ENCODE measurements at regions not wholly inside any gene's neighbourhood (a gene's known extent, or its start where the extent isn't known, plus 50 kb on each side); places are given as distances from the start of the nearest gene placed in this dataset.

DNA sequence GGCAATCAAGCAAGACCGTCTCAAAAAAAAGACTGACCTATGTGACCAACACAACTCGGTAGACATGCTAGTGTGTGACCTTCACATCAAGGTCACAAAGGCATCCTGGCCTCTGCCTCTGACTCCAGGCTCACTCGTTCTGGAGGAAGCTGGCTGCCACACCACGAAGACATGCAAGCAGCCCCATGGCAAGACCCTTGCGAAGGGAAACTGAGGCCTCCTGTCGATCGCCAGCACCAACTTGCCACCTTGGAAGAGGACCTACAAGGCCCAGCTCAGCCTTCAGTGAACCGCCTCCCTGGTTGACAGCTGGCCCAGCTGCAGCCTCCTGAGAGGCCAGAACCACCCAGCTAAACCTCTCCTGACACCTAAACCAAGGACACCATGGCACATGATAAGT is 79.3 kb upstream of the ASAP2 start:
- Histone ChIP-seq H3K36me3 (no peaks in the 10 kb centered on the region), H3K4me1 (no peaks in the 10 kb centered on the region), H3K27ac (no peak overlapping the region), H3K9me3 (no peaks in the 10 kb centered on the region), H3K27me3 (no peaks in the 10 kb centered on the region), H3K4me3 (no peak overlapping the region)
- TF ChIP-seq POLR2A (IDR thresholded peaks at IDR 0.05), result no peak
- TF ChIP-seq, protein P1, sequence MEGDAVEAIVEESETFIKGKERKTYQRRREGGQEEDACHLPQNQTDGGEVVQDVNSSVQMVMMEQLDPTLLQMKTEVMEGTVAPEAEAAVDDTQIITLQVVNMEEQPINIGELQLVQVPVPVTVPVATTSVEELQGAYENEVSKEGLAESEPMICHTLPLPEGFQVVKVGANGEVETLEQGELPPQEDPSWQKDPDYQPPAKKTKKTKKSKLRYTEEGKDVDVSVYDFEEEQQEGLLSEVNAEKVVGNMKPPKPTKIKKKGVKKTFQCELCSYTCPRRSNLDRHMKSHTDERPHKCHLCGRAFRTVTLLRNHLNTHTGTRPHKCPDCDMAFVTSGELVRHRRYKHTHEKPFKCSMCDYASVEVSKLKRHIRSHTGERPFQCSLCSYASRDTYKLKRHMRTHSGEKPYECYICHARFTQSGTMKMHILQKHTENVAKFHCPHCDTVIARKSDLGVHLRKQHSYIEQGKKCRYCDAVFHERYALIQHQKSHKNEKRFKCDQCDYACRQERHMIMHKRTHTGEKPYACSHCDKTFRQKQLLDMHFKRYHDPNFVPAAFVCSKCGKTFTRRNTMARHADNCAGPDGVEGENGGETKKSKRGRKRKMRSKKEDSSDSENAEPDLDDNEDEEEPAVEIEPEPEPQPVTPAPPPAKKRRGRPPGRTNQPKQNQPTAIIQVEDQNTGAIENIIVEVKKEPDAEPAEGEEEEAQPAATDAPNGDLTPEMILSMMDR (IDR thresholded peaks at IDR 0.05), result no peak
- DNase-seq, result no peak

DNA sequence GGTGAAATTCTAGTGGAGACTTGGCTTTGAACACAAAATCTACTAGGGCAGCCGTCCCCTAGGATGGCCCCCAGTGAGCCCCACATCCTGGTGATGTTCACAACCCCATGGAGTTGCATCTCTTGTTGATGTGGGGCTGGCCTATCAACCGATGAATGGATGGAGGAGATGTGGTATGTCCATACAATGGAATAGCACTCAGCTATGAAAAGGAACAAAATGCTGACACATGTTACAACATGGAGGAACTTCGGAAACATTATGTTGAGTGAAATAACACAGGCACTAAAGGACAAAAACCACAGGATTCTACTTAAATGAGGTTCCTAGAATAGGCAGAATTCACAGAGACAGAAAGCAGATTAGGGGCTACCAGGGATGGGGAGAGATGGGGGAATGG is 80.1 kb upstream of the ASAP2 start:
- no peak for TF ChIP-seq POLR2A (IDR thresholded peaks at IDR 0.05)
- TF ChIP-seq, protein P1 (IDR thresholded peaks at IDR 0.05), result no peak
- Histone ChIP-seq H3K9me3 (no peaks in the 10 kb centered on the region), H3K4me3 (no peak overlapping the region), H3K27me3 (no peaks in the 10 kb centered on the region), H3K4me1 (no peaks in the 10 kb centered on the region), H3K36me3 (no peaks in the 10 kb centered on the region), H3K27ac (no peak overlapping the region)
- DNase-seq, result no peak

DNA sequence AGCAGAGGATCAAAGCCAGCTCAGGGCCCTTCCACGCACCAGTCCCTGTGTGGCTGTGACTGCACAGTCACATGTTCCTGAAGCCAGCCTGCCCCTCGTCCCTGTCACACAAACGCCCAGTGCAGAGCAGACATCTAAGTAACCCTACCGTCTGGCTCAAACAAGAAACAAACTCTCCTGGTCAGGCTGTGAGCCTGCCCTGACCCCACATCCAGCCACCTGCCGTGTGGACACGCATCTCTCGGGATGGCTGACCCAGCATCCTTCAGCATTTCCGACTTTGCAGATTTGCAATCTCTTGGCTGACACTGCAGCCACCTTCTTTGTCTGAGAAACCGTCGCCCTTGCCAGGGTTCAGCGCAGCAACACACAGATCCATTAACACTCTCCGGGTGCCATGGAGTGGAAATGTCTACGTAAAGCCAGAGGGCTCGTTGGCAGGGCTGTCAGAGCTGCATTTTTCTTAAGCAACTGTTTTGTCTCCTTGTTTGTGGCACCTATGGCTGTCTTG is 82.3 kb upstream of the ASAP2 start:
- TF ChIP-seq, protein P1 (IDR thresholded peaks at IDR 0.05), result no peak
- no peaks in the 10 kb centered on the region for H3K27me3 ChIP-seq

DNA sequence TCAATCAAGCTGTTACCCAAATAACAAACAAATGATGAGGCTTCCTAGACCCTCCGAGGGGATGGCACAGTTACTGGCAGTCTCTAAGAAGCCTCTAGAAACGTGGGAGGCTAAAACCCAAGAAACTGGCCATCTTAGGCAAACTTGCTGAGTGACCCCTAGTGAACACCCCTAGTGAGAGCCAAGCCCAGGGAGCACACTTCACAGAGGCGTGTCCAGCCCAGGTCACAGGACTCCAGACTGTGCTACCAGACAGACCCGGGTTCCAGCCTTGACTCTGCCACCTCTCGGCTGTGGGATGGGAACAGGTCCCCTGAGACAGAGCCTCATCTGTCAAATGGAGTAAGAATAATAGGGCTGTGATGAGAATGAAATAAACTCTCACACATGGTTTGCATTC is 83.5 kb upstream of the ASAP2 start:
- Histone ChIP-seq H3K4me1 (no peaks in the 10 kb centered on the region), H3K36me3 (no peaks in the 10 kb centered on the region), H3K27me3 (no peaks in the 10 kb centered on the region), H3K27ac (no peak overlapping the region), H3K4me3 (no peak overlapping the region), H3K9me3 (no peaks in the 10 kb centered on the region)
- no peak for DNase-seq
- TF ChIP-seq, protein P1 (IDR thresholded peaks at IDR 0.05), result no peak
- TF ChIP-seq POLR2A (IDR thresholded peaks at IDR 0.05), result no peak

More for the DNA sequence above, 82.3 kb upstream of the ASAP2 start:
- no peaks in the 10 kb centered on the region for H3K9me3 ChIP-seq
- H3K36me3 ChIP-seq, result no peaks in the 10 kb centered on the region
- no peak overlapping the region for H3K27ac ChIP-seq
- DNase-seq, result no peak
- no peaks in the 10 kb centered on the region for H3K4me1 ChIP-seq
- H3K4me3 ChIP-seq, result no peak overlapping the region

DNA sequence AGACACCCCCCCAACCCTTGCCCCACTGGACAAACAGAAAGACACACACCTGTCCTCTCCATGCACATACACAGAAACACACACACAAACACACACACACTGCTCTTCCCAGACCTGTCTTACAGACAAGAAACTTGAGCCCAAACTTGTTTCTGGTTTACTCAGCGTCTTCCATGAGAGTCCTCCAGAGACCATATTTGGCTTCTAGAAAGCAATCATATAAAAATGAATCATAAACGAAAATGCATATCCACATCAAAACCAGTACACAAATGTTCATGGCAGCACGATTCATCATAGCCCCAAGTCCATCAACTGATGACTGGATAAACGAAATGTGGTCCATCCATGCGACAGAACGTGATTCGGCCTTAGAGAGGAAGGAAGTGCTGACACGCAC is 84.2 kb upstream of the ASAP2 start:
- Histone ChIP-seq H3K27me3 (no peaks in the 10 kb centered on the region), H3K4me3 (no peak overlapping the region), H3K27ac (no peak overlapping the region), H3K36me3 (no peaks in the 10 kb centered on the region), H3K9me3 (no peaks in the 10 kb centered on the region), H3K4me1 (no peaks in the 10 kb centered on the region)
- no peak for TF ChIP-seq POLR2A (IDR thresholded peaks at IDR 0.05)
- TF ChIP-seq, protein P1 (IDR thresholded peaks at IDR 0.05), result no peak
- DNase-seq, result no peak

DNA sequence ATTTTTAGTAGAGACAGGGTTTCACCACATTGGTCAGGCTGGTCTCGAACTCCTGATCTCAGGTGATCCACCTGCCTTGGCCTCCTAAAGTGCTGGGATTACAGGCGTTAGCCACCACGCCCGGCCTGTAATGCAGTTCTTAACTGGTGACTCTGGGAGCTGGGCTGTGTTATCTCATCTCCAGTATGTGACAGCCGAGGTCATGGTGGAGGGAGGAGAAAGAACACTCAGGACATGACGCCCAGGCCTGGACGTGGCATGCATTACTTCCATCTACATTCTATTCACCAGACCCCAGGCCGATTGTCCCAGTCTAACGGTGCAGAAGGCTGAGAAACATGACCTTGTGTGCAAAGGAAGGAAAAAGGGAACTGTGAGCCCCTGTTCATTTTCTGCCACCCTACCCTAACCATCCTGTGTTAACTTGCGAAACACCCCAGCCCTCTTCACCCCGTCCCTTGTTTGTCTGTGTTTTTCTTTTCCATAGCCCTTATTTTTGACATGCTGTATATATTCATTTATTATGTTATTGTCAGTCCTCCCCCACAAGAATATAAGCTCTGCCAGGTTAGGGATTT is 88.1 kb upstream of the ASAP2 start:
- no peaks in the 10 kb centered on the region for H3K9me3 ChIP-seq
- no peaks in the 10 kb centered on the region for H3K27me3 ChIP-seq
- TF ChIP-seq, protein P1 (IDR thresholded peaks at IDR 0.05), result no peak
- TF ChIP-seq POLR2A (IDR thresholded peaks at IDR 0.05), result no peak
- H3K27ac ChIP-seq, result no peak overlapping the region
- no peak overlapping the region for H3K4me3 ChIP-seq
- H3K4me1 ChIP-seq, result no peaks in the 10 kb centered on the region
- H3K36me3 ChIP-seq, result no peaks in the 10 kb centered on the region
- no peak for DNase-seq

Measured in Peyer's patch (tissue), 4 donors.